ENCODE measurements at regions not wholly inside any gene's neighbourhood (a gene's known extent, or its start where the extent isn't known, plus 50 kb on each side); places are given as distances from the start of the nearest gene placed in this dataset.
A peak's percentile ranks its signal among the peaks of the same experiment; 100 is the strongest.

- ATAC-seq (ENCODE audit: low FRiP score): no peak
- H3K4me1 ChIP-seq (ENCODE audit: control insufficient read depth in 1 of 2, insufficient read depth in 2 of 2, low read length in 2 of 2): no peaks in the 10 kb centered on the region
- H3K36me3 ChIP-seq (ENCODE audit: control insufficient read depth in 1 of 2, insufficient read depth in 2 of 2, low read length in 1 of 2): no peaks in the 10 kb centered on the region
- DNase-seq: no peak
- no peak overlapping the region for H3K4me3 ChIP-seq (ENCODE audit: low read length in 2 of 2)
- 85 to 88% methylated on average over 6 of the region's 6 CpGs for WGBS, 2 donors
- H3K27me3 ChIP-seq (ENCODE audit: control insufficient read depth in 1 of 2, insufficient read depth in 2 of 2, low read length in 1 of 2): no peaks in the 10 kb centered on the region
- intact Hi-C loops (cut with DNase I): no loop called here
- H3K9me3 ChIP-seq (ENCODE audit: control insufficient read depth, low read length): no peaks in the 10 kb centered on the region
- no peak overlapping the region for H3K27ac ChIP-seq (ENCODE audit: low read depth in 1 of 2, low read length in 2 of 2)
Measured at GRCh38 chr18:46341986-46342525, 237.9 kb downstream of the HAUS1 start.

DNA sequence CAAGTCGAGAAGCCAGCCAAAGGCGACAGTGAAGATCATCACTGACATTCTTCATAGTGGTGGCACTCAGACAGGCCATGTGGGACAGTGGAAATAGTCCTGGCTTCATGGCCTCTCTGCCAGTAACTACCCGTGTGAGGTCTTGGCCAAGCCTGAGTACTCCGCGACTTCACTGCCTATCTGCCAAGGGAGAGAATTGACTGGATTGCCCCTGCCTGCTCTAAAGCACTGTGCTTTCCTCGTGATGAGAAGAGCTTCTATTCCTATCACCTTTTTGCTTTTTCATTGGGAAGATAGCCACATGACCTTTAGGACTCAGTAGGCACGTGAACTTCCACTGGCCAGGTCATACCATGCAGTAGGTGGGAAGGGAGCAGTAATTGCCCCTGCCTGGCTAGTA, 239.3 kb downstream of the HAUS1 start:
- no peaks in the 10 kb centered on the region for H3K4me1 ChIP-seq (ENCODE audit: control insufficient read depth in 1 of 2, insufficient read depth in 2 of 2, low read length in 2 of 2)
- H3K36me3 ChIP-seq (ENCODE audit: control insufficient read depth in 1 of 2, insufficient read depth in 2 of 2, low read length in 1 of 2): no peaks in the 10 kb centered on the region
- peak in 1 of 2 donors; percentile 3 for DNase-seq
- WGBS, 2 donors: 89 to 92% methylated on average over 7 of the region's 7 CpGs
- H3K4me3 ChIP-seq (ENCODE audit: low read length in 2 of 2): no peak overlapping the region
- H3K9me3 ChIP-seq (ENCODE audit: control insufficient read depth, low read length): no peaks in the 10 kb centered on the region
- ATAC-seq (ENCODE audit: low FRiP score): no peak
- no peaks in the 10 kb centered on the region for H3K27me3 ChIP-seq (ENCODE audit: control insufficient read depth in 1 of 2, insufficient read depth in 2 of 2, low read length in 1 of 2)
- no peak overlapping the region for H3K27ac ChIP-seq (ENCODE audit: low read depth in 1 of 2, low read length in 2 of 2)
- intact Hi-C loops (cut with DNase I): no loop called here

- ATAC-seq (ENCODE audit: low FRiP score) (peak; percentile 4), DNase-seq (peak; percentile 61 to 73)
- Histone ChIP-seq H3K4me3 (ENCODE audit: low read length in 2 of 2) (no peak overlapping the region), H3K27me3 (ENCODE audit: control insufficient read depth in 1 of 2, insufficient read depth in 2 of 2, low read length in 1 of 2) (no peaks in the 10 kb centered on the region), H3K27ac (ENCODE audit: low read depth in 1 of 2, low read length in 2 of 2) (no peak overlapping the region), H3K9me3 (ENCODE audit: control insufficient read depth, low read length) (no peaks in the 10 kb centered on the region), H3K4me1 (ENCODE audit: control insufficient read depth in 1 of 2, insufficient read depth in 2 of 2, low read length in 2 of 2) (no peaks in the 10 kb centered on the region), H3K36me3 (ENCODE audit: control insufficient read depth in 1 of 2, insufficient read depth in 2 of 2, low read length in 1 of 2) (no peaks in the 10 kb centered on the region)
- 69 to 72% methylated on average over 10 of the region's 10 CpGs for WGBS, 2 donors
- intact Hi-C loops (cut with DNase I): no loop called here
Measured at GRCh38 chr18:46343931-46344372, 239.8 kb downstream of the HAUS1 start.

- intact Hi-C loops (cut with DNase I): no loop called here
- Histone ChIP-seq H3K36me3 (ENCODE audit: control insufficient read depth in 1 of 2, insufficient read depth in 2 of 2, low read length in 1 of 2) (no peaks in the 10 kb centered on the region), H3K27me3 (ENCODE audit: control insufficient read depth in 1 of 2, insufficient read depth in 2 of 2, low read length in 1 of 2) (no peaks in the 10 kb centered on the region), H3K9me3 (ENCODE audit: control insufficient read depth, low read length) (no peaks in the 10 kb centered on the region), H3K4me1 (ENCODE audit: control insufficient read depth in 1 of 2, insufficient read depth in 2 of 2, low read length in 2 of 2) (no peaks in the 10 kb centered on the region), H3K27ac (ENCODE audit: low read depth in 1 of 2, low read length in 2 of 2) (no peak overlapping the region), H3K4me3 (ENCODE audit: low read length in 2 of 2) (no peak overlapping the region)
- ATAC-seq (ENCODE audit: low FRiP score): no peak
- 85 to 87% methylated on average over 14 of the region's 14 CpGs for WGBS, 2 donors
- no peak for DNase-seq
Measured at GRCh38 chr18:46344416-46345180, 240.4 kb downstream of the HAUS1 start.

GRCh38 chr18:46345181-46345465, 240.9 kb downstream of the HAUS1 start:
- Histone ChIP-seq H3K27ac (ENCODE audit: low read depth in 1 of 2, low read length in 2 of 2) (no peak overlapping the region), H3K36me3 (ENCODE audit: control insufficient read depth in 1 of 2, insufficient read depth in 2 of 2, low read length in 1 of 2) (no peaks in the 10 kb centered on the region), H3K4me3 (ENCODE audit: low read length in 2 of 2) (no peak overlapping the region), H3K27me3 (ENCODE audit: control insufficient read depth in 1 of 2, insufficient read depth in 2 of 2, low read length in 1 of 2) (no peaks in the 10 kb centered on the region), H3K9me3 (ENCODE audit: control insufficient read depth, low read length) (no peaks in the 10 kb centered on the region), H3K4me1 (ENCODE audit: control insufficient read depth in 1 of 2, insufficient read depth in 2 of 2, low read length in 2 of 2) (no peaks in the 10 kb centered on the region)
- no peak for ATAC-seq (ENCODE audit: low FRiP score)
- WGBS, 2 donors: 91 to 92% methylated on average over 4 of the region's 4 CpGs
- DNase-seq: peak in 1 of 2 donors; percentile 36
- intact Hi-C loops (cut with DNase I): no loop called here

GRCh38 chr18:46346213-46346612, 242.0 kb downstream of the HAUS1 start:
- intact Hi-C loops (cut with DNase I): no loop called here
- Histone ChIP-seq H3K9me3 (ENCODE audit: control insufficient read depth, low read length) (no peaks in the 10 kb centered on the region), H3K4me3 (ENCODE audit: low read length in 2 of 2) (no peak overlapping the region), H3K4me1 (ENCODE audit: control insufficient read depth in 1 of 2, insufficient read depth in 2 of 2, low read length in 2 of 2) (no peaks in the 10 kb centered on the region), H3K27me3 (ENCODE audit: control insufficient read depth in 1 of 2, insufficient read depth in 2 of 2, low read length in 1 of 2) (no peaks in the 10 kb centered on the region), H3K36me3 (ENCODE audit: control insufficient read depth in 1 of 2, insufficient read depth in 2 of 2, low read length in 1 of 2) (no peaks in the 10 kb centered on the region), H3K27ac (ENCODE audit: low read depth in 1 of 2, low read length in 2 of 2) (no peak overlapping the region)
- ATAC-seq (ENCODE audit: low FRiP score) (no peak), DNase-seq (peak in 1 of 2 donors; percentile 24)
- WGBS, 2 donors: 94 to 96% methylated on average over 6 of the region's 6 CpGs

DNA sequence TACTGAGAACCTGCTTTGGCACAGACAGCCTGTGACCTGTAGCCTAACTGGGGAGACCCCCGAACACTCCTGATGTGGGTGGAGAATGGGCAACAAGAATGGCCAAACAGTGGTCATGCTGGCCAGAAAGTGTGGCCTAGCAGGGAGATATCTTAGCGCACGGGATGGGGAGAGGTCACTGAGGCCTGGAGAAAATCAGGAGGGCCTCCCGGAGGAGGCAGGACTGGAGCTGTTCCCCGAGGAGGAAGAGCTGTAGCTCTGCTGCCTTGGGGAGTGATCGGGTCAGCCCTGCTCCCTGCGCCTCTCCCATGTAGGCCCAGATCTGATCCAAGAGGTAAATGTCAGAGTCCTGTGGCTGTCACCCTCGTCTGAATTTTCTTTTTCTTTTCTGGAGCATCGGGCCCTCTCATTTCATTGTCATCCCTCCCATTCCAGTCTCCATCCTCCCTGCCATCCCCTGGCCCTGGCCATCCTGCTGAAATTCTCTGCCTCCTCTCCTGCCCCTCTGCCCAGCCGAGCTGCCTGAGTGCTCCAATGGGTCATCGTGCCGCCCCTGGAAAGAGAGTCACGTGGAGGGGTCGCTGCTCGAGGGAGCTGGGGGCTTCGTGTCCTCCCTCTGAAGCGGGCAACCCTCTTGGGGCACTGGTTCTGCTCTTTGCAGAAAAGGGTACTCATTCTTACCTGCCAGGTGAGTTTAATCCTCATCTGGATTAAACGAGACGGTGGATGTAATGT, 242.9 kb downstream of the HAUS1 start:
- DNase-seq (peak in 1 of 2 donors; percentile 53), ATAC-seq (ENCODE audit: low FRiP score) (no peak)
- Histone ChIP-seq H3K9me3 (ENCODE audit: control insufficient read depth, low read length) (no peaks in the 10 kb centered on the region), H3K4me3 (ENCODE audit: low read length in 2 of 2) (no peak overlapping the region), H3K36me3 (ENCODE audit: control insufficient read depth in 1 of 2, insufficient read depth in 2 of 2, low read length in 1 of 2) (no peaks in the 10 kb centered on the region), H3K27ac (ENCODE audit: low read depth in 1 of 2, low read length in 2 of 2) (no peak overlapping the region), H3K27me3 (ENCODE audit: control insufficient read depth in 1 of 2, insufficient read depth in 2 of 2, low read length in 1 of 2) (no peaks in the 10 kb centered on the region), H3K4me1 (ENCODE audit: control insufficient read depth in 1 of 2, insufficient read depth in 2 of 2, low read length in 2 of 2) (no peaks in the 10 kb centered on the region)
- intact Hi-C loops (cut with DNase I): no loop called here
- 92 to 93% methylated on average over 19 of the region's 19 CpGs for WGBS, 2 donors

- DNase-seq (no peak), ATAC-seq (ENCODE audit: low FRiP score) (no peak)
Measured at GRCh38 chr18:46350598-46351159, 246.5 kb downstream of the HAUS1 start.

More at GRCh38 chr18:46350598-46351159, 246.5 kb downstream of the HAUS1 start:
- 74 to 75% methylated on average over 13 of the region's 13 CpGs for WGBS, 2 donors
- H3K27me3 ChIP-seq (ENCODE audit: control insufficient read depth in 1 of 2, insufficient read depth in 2 of 2, low read length in 1 of 2): no peaks in the 10 kb centered on the region
- H3K36me3 ChIP-seq (ENCODE audit: control insufficient read depth in 1 of 2, insufficient read depth in 2 of 2, low read length in 1 of 2): no peaks in the 10 kb centered on the region
- intact Hi-C loops (cut with DNase I): no loop called here
- no peaks in the 10 kb centered on the region for H3K4me1 ChIP-seq (ENCODE audit: control insufficient read depth in 1 of 2, insufficient read depth in 2 of 2, low read length in 2 of 2)
- H3K9me3 ChIP-seq (ENCODE audit: control insufficient read depth, low read length): no peaks in the 10 kb centered on the region
- H3K4me3 ChIP-seq (ENCODE audit: low read length in 2 of 2): no peak overlapping the region
- no peak overlapping the region for H3K27ac ChIP-seq (ENCODE audit: low read depth in 1 of 2, low read length in 2 of 2)

Measured in aorta (tissue), 5 donors.